Glutamatergic neuron (in vitro differentiated cells): ENCODE measurements at regions not wholly inside any gene's neighbourhood (a gene's known extent, or its start where the extent isn't known, plus 50 kb on each side); places are given as distances from the start of the nearest gene placed in this dataset.
A peak's percentile ranks its signal among the peaks of the same experiment; 100 is the strongest.

Source experiments
- DNase-seq: peaks from one replicate; pipeline ENCODE4 v3.0.0; 2022
- H3K27ac Mint-ChIP-seq: one replicate; pipeline ENCODE4 v1.8.0; 2020; ENCODE audit warnings: mild to moderate bottlenecking, mixed read lengths, inconsistent platforms; ENCODE audit not compliant: unreplicated experiment
- H3K27me3 Mint-ChIP-seq: one replicate; pipeline ENCODE4 v1.8.0; 2020; ENCODE audit warnings: mild to moderate bottlenecking, moderate library complexity, mixed read lengths, inconsistent platforms; ENCODE audit not compliant: unreplicated experiment
- H3K36me3 Mint-ChIP-seq: one replicate; pipeline ENCODE4 v1.8.0; 2020; ENCODE audit warnings: mild to moderate bottlenecking, mixed read lengths, inconsistent platforms; ENCODE audit not compliant: unreplicated experiment
- H3K4me1 Mint-ChIP-seq: one replicate; pipeline ENCODE4 v1.8.0; 2020; ENCODE audit warnings: mild to moderate bottlenecking, low read depth, mixed read lengths, inconsistent platforms; ENCODE audit not compliant: unreplicated experiment
- H3K4me3 Mint-ChIP-seq: one replicate; pipeline ENCODE4 v1.8.0; 2020; ENCODE audit warnings: mild to moderate bottlenecking, mixed read lengths, inconsistent platforms; ENCODE audit not compliant: unreplicated experiment
- H3K9me3 Mint-ChIP-seq: one replicate; pipeline ENCODE4 v1.8.0; 2020; ENCODE audit warnings: mild to moderate bottlenecking, moderate library complexity, mixed read lengths, inconsistent platforms; ENCODE audit not compliant: unreplicated experiment
- CTCF ChIP-seq: fragments of 200-600 bp; sonication (generic); IDR thresholded peaks from one replicate; pipeline ENCODE4 v1.5.0; 2021; ENCODE audit not compliant: partially characterized antibody, unreplicated experiment

GRCh38 chr5:113692891-113693457, 179.5 kb downstream of the YTHDC2 start:
- peak; percentile 76 for DNase-seq
- no peaks in the 10 kb centered on the region for H3K27me3 Mint-ChIP-seq
- no peak overlapping the region for H3K27ac Mint-ChIP-seq
- peaks cover 1% of the 10 kb centered on the region for H3K9me3 Mint-ChIP-seq
- H3K36me3 Mint-ChIP-seq: no peaks in the 10 kb centered on the region
- TF ChIP-seq CTCF: no peak
- peak overlapping the region; percentile 35 for H3K4me3 Mint-ChIP-seq
- peaks cover 20% of the 10 kb centered on the region for H3K4me1 Mint-ChIP-seq

- Mint-ChIP-seq H3K9me3 (peaks cover 1% of the 10 kb centered on the region), H3K27me3 (no peaks in the 10 kb centered on the region), H3K4me1 (peaks cover 20% of the 10 kb centered on the region), H3K27ac (peak overlapping the region; percentile 1), H3K4me3 (peak overlapping the region; percentile 35), H3K36me3 (no peaks in the 10 kb centered on the region)
- TF ChIP-seq CTCF: no peak
- DNase-seq: no peak
Observed at GRCh38 chr5:113693701-113694100, 180.2 kb downstream of the YTHDC2 start.

GRCh38 chr5:113694576-113694975, 181.1 kb downstream of the YTHDC2 start:
- H3K36me3 Mint-ChIP-seq: no peaks in the 10 kb centered on the region
- no peak for DNase-seq
- peaks cover 20% of the 10 kb centered on the region for H3K4me1 Mint-ChIP-seq
- TF ChIP-seq CTCF: no peak
- H3K4me3 Mint-ChIP-seq: no peak overlapping the region
- H3K27ac Mint-ChIP-seq: no peak overlapping the region
- H3K27me3 Mint-ChIP-seq: no peaks in the 10 kb centered on the region
- H3K9me3 Mint-ChIP-seq: peaks cover 1% of the 10 kb centered on the region

GRCh38 chr5:113703266-113703665, 189.8 kb downstream of the YTHDC2 start:
- peaks cover 6% of the 10 kb centered on the region for H3K36me3 Mint-ChIP-seq
- no peak for TF ChIP-seq CTCF
- no peaks in the 10 kb centered on the region for H3K4me1 Mint-ChIP-seq
- DNase-seq: no peak
- no peak overlapping the region for H3K27ac Mint-ChIP-seq
- H3K9me3 Mint-ChIP-seq: no peaks in the 10 kb centered on the region
- H3K4me3 Mint-ChIP-seq: no peak overlapping the region
- peaks cover 1% of the 10 kb centered on the region for H3K27me3 Mint-ChIP-seq

- Mint-ChIP-seq H3K9me3 (no peaks in the 10 kb centered on the region), H3K27me3 (peaks cover 1% of the 10 kb centered on the region), H3K4me3 (no peak overlapping the region), H3K36me3 (peaks cover 6% of the 10 kb centered on the region), H3K4me1 (no peaks in the 10 kb centered on the region), H3K27ac (no peak overlapping the region)
- DNase-seq: no peak
- TF ChIP-seq CTCF: no peak
Observed at GRCh38 chr5:113705657-113706056, 192.2 kb downstream of the YTHDC2 start.
